Gastroesophageal sphincter (tissue), 3 donors: ENCODE measurements at regions not wholly inside any gene's neighbourhood (a gene's known extent, or its start where the extent isn't known, plus 50 kb on each side); places are given as distances from the start of the nearest gene placed in this dataset.

ENCODE experiments used
- EP300 ChIP-seq: sonication (generic); formaldehyde crosslinking; IDR thresholded peaks from one replicate; pipeline ENCODE4 v1.6.1; 2017; ENCODE audit warnings: antibody characterized with exemption, mild to moderate bottlenecking
- POLR2A ChIP-seq, 2 donors: fragments of 450-650 bp; IDR thresholded peaks; one replicate each; pipeline ENCODE4 v1.6.1; 2017; ENCODE audit warnings: antibody characterized with exemption in 2 of 2, mild to moderate bottlenecking in 2 of 2, moderate library complexity in 1 of 2
- POLR2AphosphoS5 ChIP-seq: sonication (generic); formaldehyde crosslinking; IDR thresholded peaks from one replicate; pipeline ENCODE4 v1.6.1; 2017; ENCODE audit warnings: antibody characterized with exemption
- TF ChIP-seq, protein P1 (sequence below), 4 experiments: fragments of 200-600 bp in 2 of 4; fragments of 450-650 bp in 2 of 4; sonication (generic) in 1 of 4; IDR thresholded peaks; one replicate each; pipeline ENCODE4 v1.5.1; 2017 to 2019; ENCODE audit warnings: antibody characterized with exemption in 4 of 4, mild to moderate bottlenecking in 2 of 4, moderate library complexity in 2 of 4

DNA sequence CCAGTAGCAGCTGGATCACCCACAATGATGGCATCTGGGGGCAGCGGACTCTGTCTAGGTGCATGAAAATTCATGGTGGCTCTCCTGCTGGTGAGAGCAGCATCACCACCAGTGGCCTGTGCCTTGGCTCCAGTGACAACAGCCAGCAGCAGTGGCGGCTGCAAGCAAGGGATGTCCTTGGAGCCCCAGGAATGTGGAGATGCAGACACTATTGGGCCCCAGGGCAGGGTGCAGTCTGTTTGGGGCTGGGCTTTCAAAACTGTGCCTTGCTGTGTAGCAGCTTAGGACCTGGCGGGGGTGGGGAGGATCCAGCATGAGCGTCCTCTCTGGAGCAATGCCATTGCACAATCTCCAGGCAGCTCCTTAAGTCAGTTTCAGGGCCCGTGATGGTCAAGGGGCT lies 199.7 kb downstream of the CHD9NB start:
- TF ChIP-seq, protein P1, sequence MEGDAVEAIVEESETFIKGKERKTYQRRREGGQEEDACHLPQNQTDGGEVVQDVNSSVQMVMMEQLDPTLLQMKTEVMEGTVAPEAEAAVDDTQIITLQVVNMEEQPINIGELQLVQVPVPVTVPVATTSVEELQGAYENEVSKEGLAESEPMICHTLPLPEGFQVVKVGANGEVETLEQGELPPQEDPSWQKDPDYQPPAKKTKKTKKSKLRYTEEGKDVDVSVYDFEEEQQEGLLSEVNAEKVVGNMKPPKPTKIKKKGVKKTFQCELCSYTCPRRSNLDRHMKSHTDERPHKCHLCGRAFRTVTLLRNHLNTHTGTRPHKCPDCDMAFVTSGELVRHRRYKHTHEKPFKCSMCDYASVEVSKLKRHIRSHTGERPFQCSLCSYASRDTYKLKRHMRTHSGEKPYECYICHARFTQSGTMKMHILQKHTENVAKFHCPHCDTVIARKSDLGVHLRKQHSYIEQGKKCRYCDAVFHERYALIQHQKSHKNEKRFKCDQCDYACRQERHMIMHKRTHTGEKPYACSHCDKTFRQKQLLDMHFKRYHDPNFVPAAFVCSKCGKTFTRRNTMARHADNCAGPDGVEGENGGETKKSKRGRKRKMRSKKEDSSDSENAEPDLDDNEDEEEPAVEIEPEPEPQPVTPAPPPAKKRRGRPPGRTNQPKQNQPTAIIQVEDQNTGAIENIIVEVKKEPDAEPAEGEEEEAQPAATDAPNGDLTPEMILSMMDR (IDR thresholded peaks at IDR 0.05): no peak
- TF ChIP-seq POLR2AphosphoS5 (no peak), POLR2A (IDR thresholded peaks at IDR 0.05) (no peak), EP300 (no peak)
